ENCODE measurements at regions not wholly inside any gene's neighbourhood (a gene's known extent, or its start where the extent isn't known, plus 50 kb on each side); places are given as distances from the start of the nearest gene placed in this dataset.
"Not testable (repeated sequence)": the region's sequence is repeated elsewhere in the genome, so short reads cannot be mapped to it uniquely, and the experiment has no call there.

GRCh38 chr3:147712758-147713157 is 303.6 kb downstream of the ZIC1 start:
- not testable (repeated sequence) for TF ChIP-seq POLR2AphosphoS5 (IDR thresholded peaks at IDR 0.05); RAD21 (conservative IDR thresholded peaks at IDR 0.05); TAF1 (IDR thresholded peaks at IDR 0.05; ENCODE audit: low read depth); EZH2 (IDR thresholded peaks at IDR 0.05; ENCODE audit: borderline replicate concordance, insufficient read depth, low read length, poor library complexity, severe bottlenecking); EP300 (conservative IDR thresholded peaks at IDR 0.05; ENCODE audit: poor library complexity, severe bottlenecking); SMC3 (conservative IDR thresholded peaks at IDR 0.05; ENCODE audit: poor library complexity); MXI1 (conservative IDR thresholded peaks at IDR 0.05; ENCODE audit: poor library complexity, severe bottlenecking)
- TF ChIP-seq, protein P1, sequence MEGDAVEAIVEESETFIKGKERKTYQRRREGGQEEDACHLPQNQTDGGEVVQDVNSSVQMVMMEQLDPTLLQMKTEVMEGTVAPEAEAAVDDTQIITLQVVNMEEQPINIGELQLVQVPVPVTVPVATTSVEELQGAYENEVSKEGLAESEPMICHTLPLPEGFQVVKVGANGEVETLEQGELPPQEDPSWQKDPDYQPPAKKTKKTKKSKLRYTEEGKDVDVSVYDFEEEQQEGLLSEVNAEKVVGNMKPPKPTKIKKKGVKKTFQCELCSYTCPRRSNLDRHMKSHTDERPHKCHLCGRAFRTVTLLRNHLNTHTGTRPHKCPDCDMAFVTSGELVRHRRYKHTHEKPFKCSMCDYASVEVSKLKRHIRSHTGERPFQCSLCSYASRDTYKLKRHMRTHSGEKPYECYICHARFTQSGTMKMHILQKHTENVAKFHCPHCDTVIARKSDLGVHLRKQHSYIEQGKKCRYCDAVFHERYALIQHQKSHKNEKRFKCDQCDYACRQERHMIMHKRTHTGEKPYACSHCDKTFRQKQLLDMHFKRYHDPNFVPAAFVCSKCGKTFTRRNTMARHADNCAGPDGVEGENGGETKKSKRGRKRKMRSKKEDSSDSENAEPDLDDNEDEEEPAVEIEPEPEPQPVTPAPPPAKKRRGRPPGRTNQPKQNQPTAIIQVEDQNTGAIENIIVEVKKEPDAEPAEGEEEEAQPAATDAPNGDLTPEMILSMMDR (IDR thresholded peaks at IDR 0.05; ENCODE audit: poor library complexity, severe bottlenecking), result not testable (repeated sequence)
